ENCODE measurements at regions not wholly inside any gene's neighbourhood (a gene's known extent, or its start where the extent isn't known, plus 50 kb on each side); places are given as distances from the start of the nearest gene placed in this dataset.
A peak's percentile ranks its signal among the peaks of the same experiment; 100 is the strongest.

GRCh38 chr14:106844608-106845285, 1318.4 kb downstream of the TMEM121 start (continued):
- peak; percentile 98 for TF ChIP-seq PPARG (CRISPR knock-in tag; conservative IDR thresholded peaks at IDR 0.05)
- TF ChIP-seq CENPBD1 (CRISPR knock-in tag; IDR thresholded peaks at IDR 0.05; ENCODE audit: borderline replicate concordance, low read depth) = no peak
- TF ChIP-seq KDM1A (CRISPR knock-in tag; IDR thresholded peaks at IDR 0.05) = no peak
- TF ChIP-seq ZBED4 (CRISPR knock-in tag; IDR thresholded peaks at IDR 0.05; ENCODE audit: borderline replicate concordance) = no peak
- peak in 1 of 2 experiments; percentile 40; a peak in 1 of 4 replicates for TF ChIP-seq ATF4 (CRISPR knock-in tag; IDR thresholded peaks at IDR 0.05)
- TF ChIP-seq PBX2 (CRISPR knock-in tag; IDR thresholded peaks at IDR 0.05) = no peak
- no peak for TF ChIP-seq ADNP (CRISPR knock-in tag; IDR thresholded peaks at IDR 0.05)
- TF ChIP-seq TERF1 (CRISPR knock-in tag; IDR thresholded peaks at IDR 0.05) = peak; percentile 67; the same call in 1 of the 2 replicates
- TF ChIP-seq CENPT (CRISPR knock-in tag; IDR thresholded peaks at IDR 0.05; ENCODE audit: low read depth) = no peak
- no peak for TF ChIP-seq SATB2 (CRISPR knock-in tag; IDR thresholded peaks at IDR 0.05)
- 0 out of 2 replicates have a peak, but pooled peaks have one; percentile 18 for TF ChIP-seq DPF2 (CRISPR knock-in tag; IDR thresholded peaks at IDR 0.05; ENCODE audit: borderline replicate concordance, low read depth)
- 0 out of 2 replicates have a peak, but pooled peaks have one; percentile 1 for TF ChIP-seq THAP7 (CRISPR knock-in tag; IDR thresholded peaks at IDR 0.05)
- no peak for TF ChIP-seq ZSCAN12 (CRISPR knock-in tag; IDR thresholded peaks at IDR 0.05)
- TF ChIP-seq ZNF704 (CRISPR knock-in tag; IDR thresholded peaks at IDR 0.05; ENCODE audit: borderline replicate concordance) = no peak; the same call in 1 of the 2 replicates
- TF ChIP-seq GMEB2 (CRISPR knock-in tag; IDR thresholded peaks at IDR 0.05; ENCODE audit: low read depth) = no peak
- no peak for TF ChIP-seq RAD51 (IDR thresholded peaks at IDR 0.05; ENCODE audit: borderline replicate concordance)
- peak; percentile 56 for TF ChIP-seq AGO1 (IDR thresholded peaks at IDR 0.05; ENCODE audit: low read depth, low read length, poor library complexity, severe bottlenecking)

All from HepG2 (cell line).